ENCODE measurements at regions not wholly inside any gene's neighbourhood (a gene's known extent, or its start where the extent isn't known, plus 50 kb on each side); places are given as distances from the start of the nearest gene placed in this dataset.

- DNase-seq: no peak
Measured at GRCh38 chr5:154587123-154588026, 109.3 kb upstream of the HAND1 start.

GRCh38 chr5:154583671-154584177 lies 105.7 kb upstream of the HAND1 start:
- DNase-seq: no peak

GRCh38 chr5:154580422-154580821 lies 102.4 kb upstream of the HAND1 start:
- no peak for DNase-seq

- DNase-seq: no peak
Measured at GRCh38 chr5:154577416-154577815, 99.4 kb upstream of the HAND1 start.

GRCh38 chr5:154576429-154576806 lies 98.4 kb upstream of the HAND1 start:
- no peak for DNase-seq

- no peak for DNase-seq
Measured at GRCh38 chr5:154575546-154576428, 97.8 kb upstream of the HAND1 start.

GRCh38 chr5:154573011-154573410 lies 95.0 kb upstream of the HAND1 start:
- no peak for DNase-seq

GRCh38 chr5:154571325-154572035 lies 93.5 kb upstream of the HAND1 start:
- DNase-seq: no peak

- no peak for DNase-seq
Measured at GRCh38 chr5:154570572-154571324, 92.7 kb upstream of the HAND1 start.

GRCh38 chr5:154568589-154568988 lies 90.6 kb upstream of the HAND1 start:
- no peak for DNase-seq

- no peak for DNase-seq
Measured at GRCh38 chr5:154567155-154567554, 89.1 kb upstream of the HAND1 start.

GRCh38 chr5:154566146-154566680 lies 88.2 kb upstream of the HAND1 start:
- DNase-seq: no peak

- DNase-seq: no peak
Measured at GRCh38 chr5:154565123-154565522, 87.1 kb upstream of the HAND1 start.

GRCh38 chr5:154562244-154562880 lies 84.3 kb upstream of the HAND1 start:
- DNase-seq: no peak

GRCh38 chr5:154559398-154560276 lies 81.6 kb upstream of the HAND1 start:
- DNase-seq: no peak

GRCh38 chr5:154557548-154557947 lies 79.5 kb upstream of the HAND1 start:
- no peak for DNase-seq

GRCh38 chr5:154547551-154547950 lies 69.5 kb upstream of the HAND1 start:
- DNase-seq: no peak

- no peak for DNase-seq
Measured at GRCh38 chr5:154546719-154547118, 68.7 kb upstream of the HAND1 start.

GRCh38 chr5:154544646-154545045 lies 66.6 kb upstream of the HAND1 start:
- no peak for DNase-seq

- DNase-seq: no peak
Measured at GRCh38 chr5:154543380-154543779, 65.4 kb upstream of the HAND1 start.
